ENCODE measurements at regions not wholly inside any gene's neighbourhood (a gene's known extent, or its start where the extent isn't known, plus 50 kb on each side); places are given as distances from the start of the nearest gene placed in this dataset.

GRCh38 chr2:128813352-128814034, 494.8 kb upstream of the HS6ST1 start:
- H3K27ac Mint-ChIP-seq = no peak overlapping the region
- ChIA-PET CTCF (no interaction called here), POLR2A (no interaction called here)
- 0 out of 2 replicates have a peak, but pooled peaks cover 3% of the 10 kb centered on the region for H3K36me3 Mint-ChIP-seq
- peaks cover 26% of the 10 kb centered on the region for H3K9me3 Mint-ChIP-seq
- no peak for DNase-seq (ENCODE audit: low spot score)
- TF ChIP-seq ATF1 (CRISPR knock-in tag; IDR thresholded peaks at IDR 0.05) = no peak
- no peak for TF ChIP-seq RORB (CRISPR knock-in tag; IDR thresholded peaks at IDR 0.05)
- no peak for TF ChIP-seq USF2 (CRISPR knock-in tag; IDR thresholded peaks at IDR 0.05)
- no peak for TF ChIP-seq SMAD4 (CRISPR knock-in tag; IDR thresholded peaks at IDR 0.05)
- no peak for ATAC-seq
- no peaks in the 10 kb centered on the region for H3K27me3 Mint-ChIP-seq (ENCODE audit: low read depth)
- no peak overlapping the region for H3K4me3 Mint-ChIP-seq
- peaks cover 32% of the 10 kb centered on the region for H3K4me1 Mint-ChIP-seq

GRCh38 chr2:128815248-128815647, 496.6 kb upstream of the HS6ST1 start:
- DNase-seq (ENCODE audit: low spot score) (no peak), ATAC-seq (no peak)
- Mint-ChIP-seq H3K27me3 (ENCODE audit: low read depth) (peaks cover 3% of the 10 kb centered on the region; the same call in 1 of the 2 replicates), H3K36me3 (no peaks in the 10 kb centered on the region), H3K27ac (no peak overlapping the region), H3K4me3 (no peak overlapping the region), H3K4me1 (peaks cover 32% of the 10 kb centered on the region), H3K9me3 (peaks cover 19% of the 10 kb centered on the region)
- POLR2A ChIA-PET = no interaction called here
- TF ChIP-seq PREB (CRISPR knock-in tag; IDR thresholded peaks at IDR 0.05; ENCODE audit: borderline replicate concordance) (no peak), ZNF423 (CRISPR knock-in tag; IDR thresholded peaks at IDR 0.05) (no peak), FOXP4 (CRISPR knock-in tag; IDR thresholded peaks at IDR 0.05) (no peak), ERG (CRISPR knock-in tag; IDR thresholded peaks at IDR 0.05) (no peak)
- CTCF ChIA-PET = interaction anchor here (0.5 kb wide), 1 partner anchor 126 kb away, joined by 4 read pairs; no protein-coding TSS in a partner anchor

- ChIA-PET POLR2A (no interaction called here), CTCF (no interaction called here)
- H3K27me3 Mint-ChIP-seq (ENCODE audit: low read depth) = peaks cover 3% of the 10 kb centered on the region; the same call in 1 of the 2 replicates
- DNase-seq (ENCODE audit: low spot score) (no peak), ATAC-seq (no peak)
- TF ChIP-seq AR (CRISPR knock-in tag; IDR thresholded peaks at IDR 0.05) (no peak), E2F5 (CRISPR knock-in tag; IDR thresholded peaks at IDR 0.05) (no peak), USF1 (CRISPR knock-in tag; IDR thresholded peaks at IDR 0.05) (no peak), ZNF423 (CRISPR knock-in tag; IDR thresholded peaks at IDR 0.05) (peak; percentile 97)
- peaks cover 32% of the 10 kb centered on the region for H3K4me1 Mint-ChIP-seq
- no peaks in the 10 kb centered on the region for H3K36me3 Mint-ChIP-seq
- H3K27ac Mint-ChIP-seq = no peak overlapping the region
- H3K4me3 Mint-ChIP-seq = no peak overlapping the region
- H3K9me3 Mint-ChIP-seq = peaks cover 12% of the 10 kb centered on the region; the same call in 1 of the 2 replicates
These were observed 498.5 kb upstream of the HS6ST1 start for GRCh38 chr2:128817171-128817570.
